HepG2 (cell line): ENCODE measurements at regions not wholly inside any gene's neighbourhood (a gene's known extent, or its start where the extent isn't known, plus 50 kb on each side); places are given as distances from the start of the nearest gene placed in this dataset.

Experiments
- ATAC-seq: fragments of 200-7000 bp; cut with Tn5 transposase; 3 replicates; pipeline ENCODE4 v1.9.1; 2020; ENCODE audit warnings: mild to moderate bottlenecking, moderate library complexity
- BruUV-seq: library from RNA; stranded (reverse); fragments of 400-500 nt; replicated peaks from 2 replicates; lab custom pipeline; 2021; lab: Mats Ljungman, UMichigan
- CTCF ChIA-PET: fragments of 300-600 bp; formaldehyde crosslinking; extraction: SDS; loops from one replicate; lab custom pipeline; 2021; ENCODE audit warnings: low total read pairs, inconsistent platforms, low intra/inter-chr PET ratio; lab: Yijun Ruan, JAX
- POLR2A ChIA-PET: fragments of 350-600 bp; sonication (Branson Sonifier 250); formaldehyde crosslinking; loops from one replicate; lab custom pipeline; 2020; ENCODE audit warnings: antibody characterized with exemption, inconsistent platforms; lab: Yijun Ruan, JAX
- DNase-seq: peaks from one replicate; pipeline ENCODE4 v3.0.0-alpha.2; 2015; ENCODE audit warnings: low spot score
- FAIRE-seq: peaks from 3 replicates; lab custom pipeline; 2011; peaks lifted over from hg19 to GRCh38; lab: Jason Lieb, UNC
- H2AFZ ChIP-seq: one replicate; pipeline ENCODE4 v1.6.1; 2011; ENCODE audit warnings: low read length, inconsistent platforms
- H3K27ac ChIP-seq: fragments of 300-600 bp; 3 replicates; pipeline ENCODE4 v1.8.0; 2011; ENCODE audit warnings: mixed run types, mild to moderate bottlenecking, mixed read lengths, low read length, inconsistent platforms; ENCODE audit not compliant: insufficient read depth; ENCODE audit errors: extremely low read length
- H3K27me3 ChIP-seq, 2 experiments: fragments of 200-600 bp in 1 of 2; 2 replicates in 1 of 2; 3 replicates in 1 of 2; pipeline versions ENCODE4 v1.6.0 to v1.8.0; 2011; ENCODE audit warnings: low read length in 2 of 2, mild to moderate bottlenecking in 2 of 2, moderate library complexity in 2 of 2, inconsistent platforms in 1 of 2; ENCODE audit not compliant: insufficient read depth in 2 of 2, control insufficient read depth in 1 of 2
- H3K36me3 ChIP-seq, 2 experiments: fragments of 200-600 bp in 1 of 2; replicated peaks in 1 of 2; 2 replicates in 1 of 2; 3 replicates in 1 of 2; pipeline versions ENCODE4 v1.5.1 to v1.8.0; 2011; ENCODE audit warnings: low read length in 2 of 2, inconsistent platforms in 1 of 2; ENCODE audit not compliant: insufficient read depth in 2 of 2, control insufficient read depth in 1 of 2
- H3K4me1 ChIP-seq: 2 replicates; pipeline ENCODE4 v1.5.1; 2012; ENCODE audit warnings: low read length, inconsistent platforms; ENCODE audit not compliant: insufficient read depth
- H3K4me2 ChIP-seq: 2 replicates; pipeline ENCODE4 v1.6.0; 2011; ENCODE audit warnings: low read depth, low read length, inconsistent platforms
- H3K4me3 ChIP-seq, 3 experiments: fragments of 200-600 bp in 1 of 3; sonication (generic), shearing (Covaris generic) in 1 of 3; replicated peaks in 1 of 3; 2 replicates each; pipeline ENCODE4 v1.5.1; 2011 to 2016; ENCODE audit warnings: low read length in 3 of 3, inconsistent platforms in 2 of 3, low read depth in 2 of 3, mild to moderate bottlenecking in 2 of 3, control low read depth in 1 of 3, mixed read lengths in 1 of 3; ENCODE audit not compliant: insufficient read depth in 1 of 3
- H3K79me2 ChIP-seq: one replicate; pipeline ENCODE4 v1.6.1; 2011; ENCODE audit warnings: low read length, inconsistent platforms; ENCODE audit not compliant: insufficient read depth
- H3K9ac ChIP-seq: 2 replicates; pipeline ENCODE4 v1.6.0; 2011; ENCODE audit warnings: mild to moderate bottlenecking, low read depth, low read length, inconsistent platforms; ENCODE audit not compliant: insufficient read depth
- H3K9me3 ChIP-seq: 2 replicates; pipeline ENCODE4 v1.5.1; 2012; ENCODE audit warnings: mild to moderate bottlenecking, low read length
- H4K20me1 ChIP-seq: 2 replicates; pipeline ENCODE4 v1.6.0; 2011; ENCODE audit warnings: inconsistent platforms, mild to moderate bottlenecking, low read length, moderate library complexity; ENCODE audit not compliant: insufficient read depth
- FOXJ3 ChIP-seq: sonication (generic); formaldehyde crosslinking; IDR thresholded peaks from 2 replicates; pipeline ENCODE4 v1.4.0; 2020; ENCODE audit warnings: missing genetic modification reagents, mild to moderate bottlenecking, borderline replicate concordance
- GATAD1 ChIP-seq: IDR thresholded peaks from 2 replicates; pipeline ENCODE4 v1.6.1; 2016; ENCODE audit warnings: missing genetic modification reagents, missing compliant biosample characterization
- MAF1 ChIP-seq: sonication (generic); formaldehyde crosslinking; IDR thresholded peaks from 2 replicates; pipeline ENCODE4 v1.5.0; 2020; ENCODE audit warnings: missing genetic modification reagents, borderline replicate concordance
- MBNL3 ChIP-seq: fragments of 250-450 bp; sonication (Bioruptor Pico); conservative IDR thresholded peaks from 2 replicates; pipeline ENCODE4 v1.8.0; 2022; ENCODE audit warnings: mild to moderate bottlenecking, inconsistent platforms
- MTA3 ChIP-seq: sonication (generic); formaldehyde crosslinking; IDR thresholded peaks from 2 replicates; pipeline ENCODE4 v1.4.0; 2020; ENCODE audit warnings: missing genetic modification reagents
- SMARCE1 ChIP-seq: fragments of 450-650 bp; IDR thresholded peaks from 2 replicates; pipeline ENCODE4 v1.6.1; 2017; ENCODE audit warnings: borderline replicate concordance
- SP140L ChIP-seq: sonication (generic); formaldehyde crosslinking; IDR thresholded peaks from 2 replicates; pipeline ENCODE4 v1.4.0; 2020; ENCODE audit warnings: missing genetic modification reagents, borderline replicate concordance
- WIZ ChIP-seq: sonication (generic); formaldehyde crosslinking; IDR thresholded peaks from 2 replicates; pipeline ENCODE4 v1.5.1; 2020; ENCODE audit warnings: mild to moderate bottlenecking, missing genetic modification reagents
- ZFY ChIP-seq: sonication (generic); formaldehyde crosslinking; IDR thresholded peaks from 2 replicates; pipeline ENCODE4 v1.4.0; 2020; ENCODE audit warnings: missing genetic modification reagents
- ZKSCAN8 ChIP-seq: IDR thresholded peaks from 2 replicates; pipeline ENCODE4 v1.6.1; 2016; ENCODE audit warnings: borderline replicate concordance, missing genetic modification reagents, missing compliant biosample characterization
- ZNF17 ChIP-seq: sonication (generic); formaldehyde crosslinking; IDR thresholded peaks from 2 replicates; pipeline ENCODE4 v1.5.0; 2020; ENCODE audit warnings: mild to moderate bottlenecking, missing genetic modification reagents
- ZNF232 ChIP-seq: sonication (generic); formaldehyde crosslinking; IDR thresholded peaks from 2 replicates; pipeline ENCODE4 v1.4.0; 2020; ENCODE audit warnings: missing genetic modification reagents, borderline replicate concordance
- ZNF343 ChIP-seq: sonication (generic); formaldehyde crosslinking; IDR thresholded peaks from 2 replicates; pipeline ENCODE4 v1.4.0; 2020; ENCODE audit warnings: mild to moderate bottlenecking, missing genetic modification reagents
- ZNF557 ChIP-seq: sonication (generic); formaldehyde crosslinking; IDR thresholded peaks from 2 replicates; pipeline ENCODE4 v1.4.0; 2020; ENCODE audit warnings: missing genetic modification reagents
- ZNF777 ChIP-seq: sonication (generic); formaldehyde crosslinking; IDR thresholded peaks from 2 replicates; pipeline ENCODE4 v1.4.0; 2020; ENCODE audit warnings: missing genetic modification reagents
- ZNF781 ChIP-seq: sonication (generic); formaldehyde crosslinking; IDR thresholded peaks from 2 replicates; pipeline ENCODE4 v1.5.1; 2020; ENCODE audit warnings: borderline replicate concordance, mild to moderate bottlenecking, missing genetic modification reagents; ENCODE audit errors: not compliant biosample characterization
- WGBS: methylation state at CpG from one replicate; pipeline ENCODE4 v1.1.6; 2017; ENCODE audit warnings: low lambda C conversion rate; 5-methylcytosine and 5-hydroxymethylcytosine counted together
- in situ Hi-C: cut with HindIII; loops from 2 replicates; pipeline ENCODE4 v1.10.0; 2017; ENCODE audit warnings: low pct_unique_long_range_greater_than_20kb; ENCODE audit not compliant: extremely low pct_ligation_motif_present
- intact Hi-C: fragments of 100-400 bp; cut with micrococcal nuclease; formaldehyde crosslinking; loops from one replicate; pipeline ENCODE4 v1.10.0; 2022; ENCODE audit not compliant: unreplicated experiment

DNA sequence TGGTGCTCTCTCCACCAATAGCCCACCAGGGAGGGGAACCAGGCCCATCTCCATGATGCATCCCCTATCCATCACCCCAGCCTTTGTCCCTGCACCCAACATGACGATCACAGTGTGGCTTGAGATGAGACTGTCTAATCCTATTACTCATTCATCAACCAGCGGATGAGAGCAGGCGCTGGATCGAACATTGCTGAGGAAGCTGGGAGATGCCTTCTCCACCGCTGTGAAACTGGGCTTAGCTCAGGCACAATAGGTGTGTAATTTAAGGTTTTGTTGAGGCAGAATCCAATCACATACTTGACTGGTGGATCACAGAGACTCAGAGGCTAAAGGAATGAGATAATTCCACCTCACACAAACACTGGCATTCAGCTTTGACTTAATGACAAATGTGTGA is 64.6 kb upstream of the IRX3 start:
- CTCF ChIA-PET, result no interaction called here
- POLR2A ChIA-PET, result no interaction called here
- H2AFZ ChIP-seq, result no peak overlapping the region
- H3K36me3 ChIP-seq, result no peaks in the 10 kb centered on the region
- in situ Hi-C loops (no loop called here), intact Hi-C loops (no loop called here)
- ATAC-seq (no peak), DNase-seq (no peak), FAIRE-seq (no peak)
- TF ChIP-seq SP140L (no peak), MTA3 (CRISPR knock-in tag) (no peak), MBNL3 (CRISPR knock-in tag) (no peak), ZKSCAN8 (no peak), ZNF232 (CRISPR knock-in tag) (no peak), ZFY (CRISPR knock-in tag) (no peak), ZNF781 (CRISPR knock-in tag) (no peak), ZNF777 (CRISPR knock-in tag) (no peak), FOXJ3 (CRISPR knock-in tag) (no peak), ZNF557 (no peak), ZNF343 (CRISPR knock-in tag) (no peak), MAF1 (no peak), WIZ (no peak), GATAD1 (CRISPR knock-in tag) (no peak), SMARCE1 (no peak), ZNF17 (CRISPR knock-in tag) (no peak)
- no peaks in the 10 kb centered on the region for H4K20me1 ChIP-seq
- no TSS peak for BruUV-seq
- H3K4me3 ChIP-seq, result no peak overlapping the region
- H3K9me3 ChIP-seq, result no peaks in the 10 kb centered on the region
- H3K27me3 ChIP-seq, result peaks cover 0 to 34% of the 10 kb centered on the region in 2 experiments; a peak in 4 of 5 replicates
- H3K27ac ChIP-seq, result no peak overlapping the region
- H3K4me1 ChIP-seq, result no peaks in the 10 kb centered on the region
- H3K79me2 ChIP-seq, result no peaks in the 10 kb centered on the region
- H3K4me2 ChIP-seq, result no peak overlapping the region
- WGBS, result 58% methylated on average over 5 of the region's 5 CpGs
- no peak overlapping the region for H3K9ac ChIP-seq
